HG02571 (cell line): ENCODE measurements at regions not wholly inside any gene's neighbourhood (a gene's known extent, or its start where the extent isn't known, plus 50 kb on each side); places are given as distances from the start of the nearest gene placed in this dataset.
A peak's percentile ranks its signal among the peaks of the same experiment; 100 is the strongest.
"Not testable (repeated sequence)": the region's sequence is repeated elsewhere in the genome, so short reads cannot be mapped to it uniquely, and the experiment has no call there.

Source experiments
- ATAC-seq: cut with Tn5 transposase; IDR thresholded peaks from one replicate; pipeline ENCODE4 v1.9.1; 2021; ENCODE audit warnings: mild to moderate bottlenecking, moderate library complexity; ENCODE audit not compliant: unreplicated experiment

DNA sequence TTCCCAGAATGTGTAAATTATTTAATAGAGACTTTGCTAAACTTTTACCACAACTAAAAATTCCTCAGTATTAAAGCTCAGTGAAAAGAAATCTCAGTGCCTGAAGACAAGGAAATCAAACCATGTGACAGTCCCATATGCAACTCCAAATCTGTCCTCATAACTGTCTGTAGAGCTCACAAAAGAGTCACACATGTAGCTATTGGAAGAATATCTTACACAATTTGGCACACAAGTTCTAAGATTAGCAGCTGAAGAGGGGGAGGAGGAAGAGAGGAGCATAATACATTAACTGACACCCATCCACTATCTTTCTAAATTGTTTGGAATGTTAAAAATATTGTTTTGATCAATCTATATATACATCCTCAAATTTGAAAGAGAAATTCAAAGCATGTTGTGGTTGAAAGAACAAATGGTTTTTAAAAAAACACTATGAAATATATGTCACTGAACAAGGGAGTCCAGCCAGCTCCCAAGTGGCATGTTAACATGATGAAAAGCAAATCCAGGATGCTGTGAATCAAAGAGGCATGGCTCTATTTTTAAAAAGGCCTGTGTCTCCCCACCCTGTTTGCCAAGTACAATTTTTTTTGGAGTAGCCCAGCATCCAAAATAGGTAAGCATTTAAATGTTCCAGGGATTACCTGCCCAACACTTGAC, 126.3 kb upstream of the NANOGP8 start:
- ATAC-seq, result no peak

DNA sequence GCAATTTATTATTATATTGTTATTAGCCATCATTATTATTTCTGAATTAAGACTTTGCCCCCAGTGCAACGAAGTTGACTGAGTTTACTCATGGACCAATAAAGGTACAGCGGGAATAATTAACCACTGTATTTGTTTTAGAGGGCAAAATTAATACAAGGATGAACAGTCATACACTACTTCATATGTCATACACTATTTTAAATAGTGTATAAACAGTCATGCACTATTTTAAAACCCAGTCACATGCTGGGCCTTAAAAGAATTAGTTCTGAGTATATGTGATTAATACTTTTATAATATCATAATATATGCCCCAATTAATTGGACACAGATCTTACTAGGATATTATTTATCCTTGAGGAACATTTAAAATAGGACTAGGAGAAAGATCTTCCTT, 125.3 kb upstream of the NANOGP8 start:
- ATAC-seq, result no peak

DNA sequence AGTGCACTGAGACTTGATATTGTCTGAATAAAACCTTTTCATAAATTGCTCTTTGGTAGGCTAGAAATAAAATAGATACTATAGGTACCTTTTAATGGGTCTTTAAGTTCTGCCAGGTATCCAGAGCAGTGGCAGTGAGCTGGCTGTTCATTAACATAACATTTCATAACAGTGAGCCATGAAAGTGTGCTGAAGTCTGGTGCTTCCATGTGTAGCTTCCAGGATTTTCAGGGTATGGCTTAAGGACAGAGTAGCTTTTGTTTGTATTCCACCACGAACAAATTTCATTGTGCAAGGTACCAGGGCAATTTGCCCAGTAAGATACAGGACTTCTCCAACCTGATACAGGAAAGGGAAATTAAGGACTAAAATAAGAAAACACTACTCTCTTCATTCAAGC, 124.7 kb upstream of the NANOGP8 start:
- no peak for ATAC-seq

DNA sequence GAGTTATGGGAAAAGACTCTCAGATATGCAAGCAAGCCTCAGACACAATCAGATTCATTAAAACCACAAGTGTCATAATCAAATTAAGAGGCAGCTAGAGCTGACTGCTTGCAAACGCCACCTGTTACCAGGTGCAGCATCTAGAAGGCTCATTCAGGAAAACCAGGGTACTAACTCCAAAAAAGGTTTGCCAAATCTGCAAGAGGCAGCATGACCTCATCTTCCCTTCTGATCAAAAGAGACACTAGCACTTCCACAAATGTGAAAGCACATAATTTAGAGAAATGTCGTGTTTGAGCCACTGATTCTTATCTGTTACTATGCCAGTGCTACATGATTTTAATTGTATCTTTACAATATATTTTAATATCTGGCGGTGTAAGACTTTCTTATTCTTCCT, 123.3 kb upstream of the NANOGP8 start:
- no peak for ATAC-seq

DNA sequence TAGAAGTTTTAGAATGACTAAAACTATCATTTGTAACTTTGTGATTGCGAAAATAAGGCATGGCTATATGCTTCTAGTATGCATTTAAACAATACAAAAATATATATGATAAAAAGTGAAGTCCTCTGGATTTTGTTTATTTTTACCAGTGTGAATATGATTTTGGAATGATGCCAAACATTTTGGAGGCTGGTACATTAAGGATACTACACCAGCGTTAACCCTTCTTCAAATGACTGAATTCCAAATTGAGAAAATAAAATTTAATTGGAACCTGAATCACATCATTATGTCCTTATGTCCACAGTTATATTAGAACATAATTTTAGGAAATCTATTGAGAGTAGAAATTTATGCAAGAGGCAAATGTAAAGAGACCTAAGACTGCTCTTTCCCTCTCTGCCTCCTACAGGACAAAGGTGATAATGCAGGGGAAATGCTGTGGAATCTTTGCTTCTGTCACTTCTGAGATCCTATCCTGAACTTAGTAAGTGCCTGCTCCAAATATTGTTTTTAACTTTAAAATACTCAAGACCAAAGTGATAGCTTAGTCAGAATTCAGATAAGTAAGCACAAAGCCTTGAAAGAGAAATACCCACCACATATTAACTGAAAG, 121.1 kb upstream of the NANOGP8 start:
- ATAC-seq, result no peak

DNA sequence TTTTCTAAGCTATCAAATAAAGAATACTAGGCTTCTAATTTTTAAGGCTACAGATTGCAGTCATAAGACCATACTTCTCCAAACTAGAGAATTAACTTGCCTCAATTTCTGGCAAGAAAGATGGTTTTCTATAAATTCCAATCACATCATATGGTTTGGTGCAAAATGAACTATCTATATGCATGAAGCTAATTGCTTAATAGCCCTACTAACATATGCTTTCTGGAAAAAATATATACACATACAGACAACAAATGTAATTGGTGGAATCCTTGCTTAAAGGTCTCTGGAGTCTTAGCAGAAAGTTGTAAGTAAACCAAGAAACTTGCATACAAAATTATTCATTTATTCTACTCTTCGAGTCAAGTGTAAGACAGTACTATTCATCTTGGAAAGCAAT, 113.1 kb upstream of the NANOGP8 start:
- ATAC-seq, result no peak

DNA sequence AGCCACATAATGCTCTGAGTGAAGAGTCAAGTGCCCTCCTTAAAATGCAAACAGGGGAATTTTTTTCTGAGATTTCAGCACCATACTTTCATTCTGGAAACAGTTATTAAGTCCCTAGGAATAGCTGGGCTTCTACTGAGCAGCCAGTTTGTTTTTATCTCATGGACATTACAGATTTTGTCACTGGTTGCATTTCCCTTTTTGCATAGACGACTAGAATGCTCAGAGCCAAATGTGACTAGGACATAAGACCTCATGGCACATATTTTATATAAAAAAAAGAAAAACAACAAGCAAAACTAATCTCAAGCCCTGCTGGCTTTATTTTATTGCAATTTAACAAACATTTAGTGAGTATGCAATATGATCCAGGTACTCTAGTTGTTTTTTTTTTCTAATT, 112.7 kb upstream of the NANOGP8 start:
- no peak for ATAC-seq

DNA sequence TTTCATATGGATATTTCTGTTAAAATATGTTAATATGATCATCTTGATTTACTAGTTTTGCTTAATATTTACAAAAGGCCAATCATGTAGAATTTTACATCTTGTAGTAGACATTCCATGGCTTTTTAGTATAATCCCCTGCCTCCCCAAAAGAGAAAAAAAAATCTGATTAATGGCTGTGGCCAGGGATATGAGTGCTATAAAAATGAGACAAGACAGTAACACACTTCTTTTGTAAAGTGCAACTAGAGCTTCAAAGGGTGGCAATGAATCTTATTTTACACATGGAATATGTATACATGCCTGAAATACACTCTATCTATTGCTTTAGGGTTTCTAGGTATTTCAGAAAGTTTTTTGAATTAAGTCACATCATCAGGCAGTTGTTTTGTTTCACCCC, 112.2 kb upstream of the NANOGP8 start:
- no peak for ATAC-seq

DNA sequence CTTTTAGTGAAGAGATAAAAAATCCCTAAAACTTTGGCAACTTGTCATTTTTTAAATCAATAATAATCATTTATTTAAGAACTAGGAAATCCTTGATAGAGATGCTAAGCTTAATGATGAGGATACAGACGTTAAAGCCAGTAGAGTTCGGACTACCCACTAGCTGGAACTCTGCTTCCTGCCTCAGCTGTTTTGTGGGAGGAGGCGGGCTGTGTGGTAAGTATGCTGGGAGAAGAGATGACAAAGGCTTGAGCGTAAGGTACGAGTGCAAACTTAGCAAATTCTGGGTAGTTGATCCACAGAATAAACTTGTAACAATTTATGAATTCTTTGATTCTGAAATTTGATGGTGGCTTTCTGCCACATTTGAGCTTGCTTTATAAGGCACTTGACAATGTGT, 111.2 kb upstream of the NANOGP8 start:
- no peak for ATAC-seq

DNA sequence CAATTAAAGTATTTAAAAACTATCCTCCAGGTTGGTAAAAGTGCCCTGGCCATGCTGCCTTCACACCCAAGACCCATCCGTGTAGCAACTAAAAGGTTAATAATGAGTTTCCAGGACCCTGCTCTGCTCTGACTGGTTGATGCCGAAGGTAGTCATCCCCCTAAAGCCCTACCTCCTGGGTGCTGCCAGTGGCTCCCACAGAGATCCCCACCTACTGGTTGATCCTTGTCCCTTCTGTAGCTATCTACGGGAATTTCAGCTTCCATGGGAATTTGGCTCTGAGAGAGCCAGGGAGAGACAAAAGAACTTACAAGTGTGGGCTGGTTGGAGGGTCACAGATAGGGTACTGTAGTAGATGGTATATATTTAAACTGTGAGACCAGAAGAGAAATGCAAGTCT, 110.6 kb upstream of the NANOGP8 start:
- no peak for ATAC-seq

DNA sequence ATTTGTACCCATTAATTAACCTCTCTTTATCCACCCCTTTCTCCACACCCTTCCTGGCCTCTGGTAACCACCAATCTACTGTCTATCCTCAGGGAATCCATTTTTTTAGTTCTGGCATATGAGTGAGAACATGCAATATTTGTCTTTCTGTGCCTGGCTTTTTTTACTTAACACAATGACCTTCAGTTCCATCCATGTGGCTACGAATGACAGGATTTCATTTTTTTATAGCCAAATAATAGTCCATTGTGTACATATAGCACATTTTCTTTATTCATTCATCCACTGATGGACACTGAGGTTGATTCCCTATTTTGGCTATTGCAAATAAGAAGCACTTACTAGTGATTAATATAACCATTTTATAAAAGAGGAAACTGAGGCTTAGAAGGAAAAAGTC, 109.9 kb upstream of the NANOGP8 start:
- no peak for ATAC-seq

DNA sequence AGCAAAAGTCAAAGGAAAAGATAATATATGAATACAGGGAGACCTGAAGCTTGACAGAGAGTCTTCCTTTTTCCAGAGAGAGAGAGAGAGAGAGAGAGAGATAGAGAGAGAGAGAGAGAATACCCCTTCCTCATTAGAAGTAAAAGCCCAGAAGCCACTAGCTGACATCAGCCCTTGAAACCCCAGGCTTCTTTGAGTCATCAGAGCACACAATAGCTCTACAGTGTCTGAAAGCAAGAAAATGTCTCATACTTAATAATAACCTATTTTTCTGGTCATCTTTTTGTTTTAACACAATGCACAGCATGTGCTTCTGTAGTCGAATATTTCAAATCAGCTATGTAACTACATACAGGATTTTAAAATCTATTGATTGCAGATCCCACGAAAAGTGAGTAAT, 109.2 kb upstream of the NANOGP8 start:
- ATAC-seq, result no peak

DNA sequence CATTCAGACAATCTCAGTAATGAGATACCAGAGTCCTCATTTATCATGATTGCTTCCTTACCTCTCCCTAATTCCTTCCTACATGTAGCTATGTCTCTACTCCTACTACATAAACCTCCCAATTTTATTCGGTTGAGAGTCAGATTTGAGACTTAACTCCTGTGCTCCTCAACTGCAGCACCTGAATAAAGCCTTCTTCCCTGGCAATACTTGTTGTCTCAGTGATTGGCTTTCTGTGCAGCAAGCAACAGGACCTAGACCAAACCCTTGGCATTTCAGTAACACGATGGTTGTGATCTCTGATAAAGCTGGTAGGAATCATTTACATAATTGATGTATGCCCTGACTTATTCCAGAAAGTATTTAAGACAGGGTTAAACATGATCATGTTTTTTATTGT, 106.7 kb upstream of the NANOGP8 start:
- ATAC-seq, result no peak

DNA sequence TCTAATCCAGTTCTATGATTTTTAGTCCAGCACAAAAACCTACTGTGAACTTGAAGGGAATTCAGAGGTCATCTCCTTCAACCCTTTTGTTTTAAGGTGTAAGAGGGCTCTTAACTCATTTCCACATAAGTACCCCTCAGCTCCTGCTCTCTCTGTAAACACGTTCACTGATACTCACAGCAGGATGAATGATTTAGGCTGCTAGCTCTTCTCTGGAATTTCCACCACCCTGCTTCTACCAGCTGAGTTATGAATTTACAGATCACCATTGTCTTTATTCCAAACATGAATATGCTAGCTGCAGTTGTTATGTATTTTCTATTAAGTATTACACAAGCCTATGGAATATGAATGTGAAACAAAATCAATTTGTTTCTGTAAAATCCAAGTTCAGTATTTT, 101.3 kb upstream of the NANOGP8 start:
- ATAC-seq, result no peak

DNA sequence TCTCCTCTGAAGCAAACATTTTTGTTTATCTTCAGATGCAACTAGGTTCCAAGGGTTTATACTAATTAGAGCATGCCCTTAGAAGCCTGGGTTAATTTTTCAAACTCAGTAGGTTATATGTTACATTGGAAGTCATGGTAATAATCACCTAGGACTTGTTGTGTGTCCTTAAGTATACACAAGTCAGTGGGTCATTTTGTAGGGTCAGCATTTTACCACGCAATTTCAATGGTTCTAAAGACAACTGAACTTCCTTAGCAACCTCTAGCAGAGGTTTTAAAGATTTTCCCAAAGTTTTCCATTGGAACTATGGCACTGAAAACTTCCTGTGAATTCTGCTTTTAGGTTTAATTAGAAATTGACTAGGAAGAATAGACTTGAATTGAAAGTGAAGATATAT, 99.6 kb upstream of the NANOGP8 start:
- ATAC-seq, result no peak

DNA sequence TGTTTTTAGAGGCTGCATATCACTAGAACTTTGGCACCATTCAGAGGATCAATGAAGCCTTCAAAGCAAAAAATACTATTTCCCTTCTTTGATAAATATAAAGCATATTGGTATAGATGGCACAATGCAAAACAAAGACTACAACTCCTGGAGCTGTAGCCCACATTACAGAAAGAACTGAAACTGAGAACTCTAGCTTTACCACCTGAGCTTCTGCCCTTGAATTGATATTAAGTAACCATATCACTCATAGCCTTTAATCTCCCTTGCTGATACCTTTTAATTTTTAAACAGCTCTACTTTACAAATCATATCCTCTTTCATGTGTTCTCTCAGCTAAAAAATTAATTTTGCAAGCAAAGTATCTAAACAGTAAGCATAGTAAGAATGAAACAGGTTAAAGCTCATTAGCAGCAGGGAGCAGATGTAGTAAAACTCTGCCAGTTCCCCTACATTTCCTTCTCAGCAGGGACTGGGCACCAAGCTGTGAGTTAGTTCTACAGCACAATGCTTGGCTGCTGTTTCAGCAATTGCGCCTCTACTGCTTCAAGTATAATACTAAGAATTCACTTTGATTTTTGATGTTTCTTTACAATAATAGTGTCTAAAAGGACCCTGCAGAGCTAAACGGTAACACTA, 97.9 kb upstream of the NANOGP8 start:
- ATAC-seq, result peak; percentile 64

DNA sequence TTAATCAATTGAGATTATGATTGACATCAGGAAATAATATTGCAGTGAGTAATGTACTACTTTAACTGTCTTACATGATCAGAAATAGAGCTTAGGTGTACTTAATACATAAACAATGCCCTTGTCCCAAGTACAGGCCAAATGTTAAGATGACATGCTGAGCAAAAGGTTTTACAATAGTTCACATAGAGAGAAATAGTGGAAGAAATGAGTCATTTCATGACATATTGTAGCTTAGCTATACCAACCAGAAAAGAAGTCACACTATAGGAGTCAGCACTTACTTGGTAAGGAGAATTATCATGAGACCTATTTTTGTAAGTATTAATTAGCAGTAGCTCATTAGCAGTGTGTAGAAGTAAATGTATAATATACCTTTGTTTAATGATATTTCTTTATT, 96.4 kb upstream of the NANOGP8 start:
- ATAC-seq, result no peak

DNA sequence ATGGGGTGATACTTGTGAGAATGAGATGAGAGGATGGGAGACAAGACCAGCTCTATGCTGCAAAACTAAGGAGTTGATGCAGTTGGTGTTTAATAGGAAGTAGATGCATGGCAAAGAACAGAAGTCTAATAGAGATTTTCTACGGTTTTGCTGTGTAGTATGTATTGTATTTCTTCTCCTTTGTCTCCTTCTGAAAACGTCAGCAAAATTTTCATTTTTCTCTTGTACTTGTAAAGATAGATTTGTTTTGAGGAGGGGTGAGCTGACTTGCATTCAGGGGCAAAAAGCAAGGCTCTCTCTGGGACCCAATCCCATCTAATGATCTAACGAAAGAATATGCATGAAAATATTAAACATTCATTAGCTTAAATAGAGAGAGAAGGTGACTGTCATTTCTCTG, 94.6 kb upstream of the NANOGP8 start:
- ATAC-seq, result no peak

DNA sequence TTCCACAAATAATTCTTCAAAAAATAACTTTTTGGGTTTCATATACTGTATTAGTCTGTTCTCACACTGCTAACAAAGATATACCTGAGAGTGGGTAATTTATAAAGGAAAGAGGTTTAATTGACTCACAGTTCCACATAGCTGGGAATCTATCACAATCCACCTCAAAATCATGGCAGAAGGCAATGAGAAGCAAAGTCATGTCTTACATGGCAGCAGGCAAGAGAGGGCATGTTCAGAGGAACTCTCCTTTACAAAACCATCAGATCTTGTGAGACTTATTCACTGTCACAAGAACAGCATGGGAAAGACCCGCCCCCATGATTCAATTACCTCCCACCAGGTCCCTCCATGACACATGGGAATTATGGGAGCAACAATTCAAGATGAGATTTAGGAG, 93.1 kb upstream of the NANOGP8 start:
- not testable (repeated sequence) for ATAC-seq

DNA sequence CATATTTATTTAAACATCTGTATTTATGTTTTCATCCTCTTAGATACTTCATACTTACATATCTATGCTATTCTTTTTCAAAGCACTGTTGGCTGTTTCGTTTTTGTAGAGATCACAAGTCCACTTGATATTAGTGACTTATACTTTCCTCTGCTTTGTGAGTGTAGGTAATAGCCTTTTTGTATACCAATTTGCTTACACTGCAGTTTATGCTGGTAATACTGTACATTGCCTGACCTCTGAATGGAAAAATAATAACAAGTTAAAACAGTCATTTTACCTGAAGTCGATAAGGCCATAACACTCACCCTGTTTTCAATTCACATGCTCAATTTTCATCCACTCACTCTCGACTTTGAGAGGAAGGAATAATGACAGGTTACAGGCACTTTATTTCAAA, 89.9 kb upstream of the NANOGP8 start:
- no peak for ATAC-seq

DNA sequence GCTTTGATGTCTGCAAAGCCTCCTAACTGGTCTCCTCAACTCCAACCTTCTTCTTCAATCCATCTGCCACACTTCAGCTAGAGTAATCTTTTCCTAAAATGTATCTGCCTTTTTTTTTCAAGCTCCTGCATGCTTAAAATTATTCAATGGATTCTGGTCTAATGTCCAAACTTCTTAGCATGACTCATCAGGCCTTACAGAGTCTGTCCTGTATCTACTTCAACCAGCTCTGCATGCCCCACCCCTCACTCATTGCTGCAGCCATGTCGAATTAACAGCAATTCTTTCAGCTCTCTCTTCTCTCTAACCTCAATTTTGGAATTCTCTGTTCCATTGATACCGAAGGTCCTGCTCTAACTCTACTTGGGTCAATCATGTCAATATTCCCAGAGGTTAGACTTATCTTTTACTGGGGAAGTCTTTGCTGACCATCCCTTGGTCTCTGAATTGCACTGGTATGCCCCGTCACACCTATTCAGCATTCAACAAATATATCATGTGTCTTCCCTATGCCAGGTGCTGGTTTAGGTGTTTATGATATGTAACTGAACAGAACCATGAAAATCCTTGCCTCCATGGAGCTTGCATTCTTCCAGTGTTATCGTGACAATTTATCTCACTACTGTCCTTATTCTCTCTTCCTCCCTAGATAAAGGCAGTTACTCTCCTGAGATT, 88.5 kb upstream of the NANOGP8 start:
- ATAC-seq, result no peak

DNA sequence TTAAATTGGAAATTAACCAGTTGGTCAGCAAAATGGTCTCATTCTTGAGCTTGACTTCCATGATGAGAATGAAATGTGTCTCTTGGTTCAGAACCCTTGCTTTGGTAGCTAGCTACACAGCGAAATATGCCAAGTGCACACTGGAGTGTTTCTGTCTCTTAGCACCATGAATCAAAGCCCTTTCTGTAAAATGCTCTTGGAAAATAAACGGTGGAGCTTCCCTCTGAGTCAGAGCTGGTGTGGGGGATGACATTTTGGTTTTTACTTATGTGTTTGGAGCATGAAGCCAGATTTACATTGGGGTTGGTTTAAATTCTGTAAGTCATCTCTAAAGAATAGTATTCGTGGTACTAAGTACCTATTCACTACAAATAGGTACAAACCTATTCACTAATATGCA, 85.1 kb upstream of the NANOGP8 start:
- ATAC-seq, result no peak
